ENCODE measurements at regions not wholly inside any gene's neighbourhood (a gene's known extent, or its start where the extent isn't known, plus 50 kb on each side); places are given as distances from the start of the nearest gene placed in this dataset.
A peak's percentile ranks its signal among the peaks of the same experiment; 100 is the strongest.

DNA sequence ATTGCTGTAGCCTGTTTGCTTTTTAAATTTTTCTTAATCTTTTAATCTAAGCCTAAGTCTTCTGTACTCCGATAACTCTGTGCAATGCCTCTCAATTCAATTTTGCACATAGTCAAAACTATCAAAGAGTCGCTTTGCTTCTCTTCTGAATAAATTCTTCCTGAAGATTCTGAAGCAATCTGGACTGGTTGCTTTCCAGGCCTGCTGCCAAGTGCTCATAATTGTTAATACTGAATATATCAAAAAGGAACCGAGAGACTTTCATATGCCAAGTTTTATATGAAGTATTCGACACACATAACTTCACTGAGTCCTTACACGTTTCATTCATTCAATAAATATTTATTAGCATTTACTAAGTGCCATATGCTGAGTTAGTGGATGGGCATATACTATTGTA lies 91.3 kb downstream of the EDNRB start (continued):
- TF ChIP-seq EZH2 (IDR thresholded peaks at IDR 0.05; ENCODE audit: low read depth, unreplicated experiment) = no peak

GRCh38 chr13:77820431-77821149 lies 98.0 kb downstream of the EDNRB start:
- H3K4me3 ChIP-seq = no peak overlapping the region
- peaks cover 3% of the 10 kb centered on the region; the same call in 2 of the 3 replicates for H3K4me1 Mint-ChIP-seq

DNA sequence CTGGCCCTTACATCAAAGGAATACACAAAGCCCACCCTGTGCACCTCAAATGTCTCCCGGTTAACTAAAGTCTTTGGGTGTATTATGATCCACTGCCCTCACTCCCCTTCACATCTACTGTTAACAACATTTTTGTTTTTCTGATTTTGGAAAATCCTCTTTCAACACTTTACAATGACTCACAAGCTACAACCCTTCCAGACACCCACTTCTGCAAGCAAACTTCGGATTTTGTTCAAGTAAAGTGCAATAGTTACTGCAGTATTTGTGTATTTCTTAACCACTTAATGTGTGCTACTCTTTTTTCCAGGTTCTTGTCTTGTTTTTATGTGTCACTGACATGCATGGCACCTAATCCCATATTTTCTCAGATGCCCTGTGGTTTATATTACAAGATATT lies 101.1 kb downstream of the EDNRB start:
- Histone ChIP-seq H3K9me2 (ENCODE audit: insufficient read depth) (peaks cover 23% of the 10 kb centered on the region), H3K27me3 (ENCODE audit: insufficient read depth) (no peaks in the 10 kb centered on the region), H2AFZ (no peak overlapping the region), H4K20me1 (replicated peaks; ENCODE audit: insufficient read depth) (no peaks in the 10 kb centered on the region), H3K4me3 (no peak overlapping the region), H3F3A (replicated peaks; ENCODE audit: low read depth) (no peaks in the 10 kb centered on the region), H3K79me2 (replicated peaks; ENCODE audit: insufficient read depth) (no peaks in the 10 kb centered on the region), H3K36me3 (ENCODE audit: insufficient read depth) (no peaks in the 10 kb centered on the region), H3K27ac (ENCODE audit: low read depth) (no peak overlapping the region), H3K4me2 (no peak overlapping the region), H3K4me1 (ENCODE audit: insufficient read depth) (no peaks in the 10 kb centered on the region)
- no peak for ATAC-seq
- H3K9me3 Mint-ChIP-seq = no peaks in the 10 kb centered on the region; the same call in 2 of the 3 replicates
- no peaks in the 10 kb centered on the region for H3K4me1 Mint-ChIP-seq
- no peaks in the 10 kb centered on the region for H3K36me3 Mint-ChIP-seq (ENCODE audit: low read depth)
- DNase-seq (ENCODE audit: low spot score) = no peak
- H3K4me3 Mint-ChIP-seq = no peak overlapping the region
- no peak overlapping the region for H3K27ac Mint-ChIP-seq
- H3K27me3 Mint-ChIP-seq (ENCODE audit: insufficient read depth, low read depth, poor library complexity) = peaks cover 2% of the 10 kb centered on the region
- TF ChIP-seq, protein P1, sequence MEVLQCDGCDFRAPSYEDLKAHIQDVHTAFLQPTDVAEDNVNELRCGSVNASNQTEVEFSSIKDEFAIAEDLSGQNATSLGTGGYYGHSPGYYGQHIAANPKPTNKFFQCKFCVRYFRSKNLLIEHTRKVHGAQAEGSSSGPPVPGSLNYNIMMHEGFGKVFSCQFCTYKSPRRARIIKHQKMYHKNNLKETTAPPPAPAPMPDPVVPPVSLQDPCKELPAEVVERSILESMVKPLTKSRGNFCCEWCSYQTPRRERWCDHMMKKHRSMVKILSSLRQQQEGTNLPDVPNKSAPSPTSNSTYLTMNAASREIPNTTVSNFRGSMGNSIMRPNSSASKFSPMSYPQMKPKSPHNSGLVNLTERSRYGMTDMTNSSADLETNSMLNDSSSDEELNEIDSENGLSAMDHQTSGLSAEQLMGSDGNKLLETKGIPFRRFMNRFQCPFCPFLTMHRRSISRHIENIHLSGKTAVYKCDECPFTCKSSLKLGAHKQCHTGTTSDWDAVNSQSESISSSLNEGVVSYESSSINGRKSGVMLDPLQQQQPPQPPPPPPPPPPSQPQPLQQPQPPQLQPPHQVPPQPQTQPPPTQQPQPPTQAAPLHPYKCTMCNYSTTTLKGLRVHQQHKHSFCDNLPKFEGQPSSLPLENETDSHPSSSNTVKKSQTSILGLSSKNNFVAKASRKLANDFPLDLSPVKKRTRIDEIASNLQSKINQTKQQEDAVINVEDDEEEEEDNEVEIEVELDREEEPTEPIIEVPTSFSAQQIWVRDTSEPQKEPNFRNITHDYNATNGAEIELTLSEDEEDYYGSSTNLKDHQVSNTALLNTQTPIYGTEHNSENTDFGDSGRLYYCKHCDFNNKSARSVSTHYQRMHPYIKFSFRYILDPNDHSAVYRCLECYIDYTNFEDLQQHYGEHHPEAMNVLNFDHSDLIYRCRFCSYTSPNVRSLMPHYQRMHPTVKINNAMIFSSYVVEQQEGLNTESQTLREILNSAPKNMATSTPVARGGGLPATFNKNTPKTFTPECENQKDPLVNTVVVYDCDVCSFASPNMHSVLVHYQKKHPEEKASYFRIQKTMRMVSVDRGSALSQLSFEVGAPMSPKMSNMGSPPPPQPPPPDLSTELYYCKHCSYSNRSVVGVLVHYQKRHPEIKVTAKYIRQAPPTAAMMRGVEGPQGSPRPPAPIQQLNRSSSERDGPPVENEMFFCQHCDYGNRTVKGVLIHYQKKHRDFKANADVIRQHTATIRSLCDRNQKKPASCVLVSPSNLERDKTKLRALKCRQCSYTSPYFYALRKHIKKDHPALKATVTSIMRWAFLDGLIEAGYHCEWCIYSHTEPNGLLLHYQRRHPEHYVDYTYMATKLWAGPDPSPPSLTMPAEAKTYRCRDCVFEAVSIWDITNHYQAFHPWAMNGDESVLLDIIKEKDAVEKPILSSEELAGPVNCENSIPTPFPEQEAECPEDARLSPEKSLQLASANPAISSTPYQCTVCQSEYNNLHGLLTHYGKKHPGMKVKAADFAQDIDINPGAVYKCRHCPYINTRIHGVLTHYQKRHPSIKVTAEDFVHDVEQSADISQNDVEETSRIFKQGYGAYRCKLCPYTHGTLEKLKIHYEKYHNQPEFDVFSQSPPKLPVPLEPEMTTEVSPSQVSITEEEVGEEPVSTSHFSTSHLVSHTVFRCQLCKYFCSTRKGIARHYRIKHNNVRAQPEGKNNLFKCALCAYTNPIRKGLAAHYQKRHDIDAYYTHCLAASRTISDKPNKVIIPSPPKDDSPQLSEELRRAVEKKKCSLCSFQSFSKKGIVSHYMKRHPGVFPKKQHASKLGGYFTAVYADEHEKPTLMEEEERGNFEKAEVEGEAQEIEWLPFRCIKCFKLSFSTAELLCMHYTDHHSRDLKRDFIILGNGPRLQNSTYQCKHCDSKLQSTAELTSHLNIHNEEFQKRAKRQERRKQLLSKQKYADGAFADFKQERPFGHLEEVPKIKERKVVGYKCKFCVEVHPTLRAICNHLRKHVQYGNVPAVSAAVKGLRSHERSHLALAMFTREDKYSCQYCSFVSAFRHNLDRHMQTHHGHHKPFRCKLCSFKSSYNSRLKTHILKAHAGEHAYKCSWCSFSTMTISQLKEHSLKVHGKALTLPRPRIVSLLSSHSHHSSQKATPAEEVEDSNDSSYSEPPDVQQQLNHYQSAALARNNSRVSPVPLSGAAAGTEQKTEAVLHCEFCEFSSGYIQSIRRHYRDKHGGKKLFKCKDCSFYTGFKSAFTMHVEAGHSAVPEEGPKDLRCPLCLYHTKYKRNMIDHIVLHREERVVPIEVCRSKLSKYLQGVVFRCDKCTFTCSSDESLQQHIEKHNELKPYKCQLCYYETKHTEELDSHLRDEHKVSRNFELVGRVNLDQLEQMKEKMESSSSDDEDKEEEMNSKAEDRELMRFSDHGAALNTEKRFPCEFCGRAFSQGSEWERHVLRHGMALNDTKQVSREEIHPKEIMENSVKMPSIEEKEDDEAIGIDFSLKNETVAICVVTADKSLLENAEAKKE (CRISPR knock-in tag; IDR thresholded peaks at IDR 0.05) = no peak
- no peak for TF ChIP-seq ZNF331 (CRISPR knock-in tag; IDR thresholded peaks at IDR 0.05; ENCODE audit: low read depth)
- TF ChIP-seq, protein P2, sequence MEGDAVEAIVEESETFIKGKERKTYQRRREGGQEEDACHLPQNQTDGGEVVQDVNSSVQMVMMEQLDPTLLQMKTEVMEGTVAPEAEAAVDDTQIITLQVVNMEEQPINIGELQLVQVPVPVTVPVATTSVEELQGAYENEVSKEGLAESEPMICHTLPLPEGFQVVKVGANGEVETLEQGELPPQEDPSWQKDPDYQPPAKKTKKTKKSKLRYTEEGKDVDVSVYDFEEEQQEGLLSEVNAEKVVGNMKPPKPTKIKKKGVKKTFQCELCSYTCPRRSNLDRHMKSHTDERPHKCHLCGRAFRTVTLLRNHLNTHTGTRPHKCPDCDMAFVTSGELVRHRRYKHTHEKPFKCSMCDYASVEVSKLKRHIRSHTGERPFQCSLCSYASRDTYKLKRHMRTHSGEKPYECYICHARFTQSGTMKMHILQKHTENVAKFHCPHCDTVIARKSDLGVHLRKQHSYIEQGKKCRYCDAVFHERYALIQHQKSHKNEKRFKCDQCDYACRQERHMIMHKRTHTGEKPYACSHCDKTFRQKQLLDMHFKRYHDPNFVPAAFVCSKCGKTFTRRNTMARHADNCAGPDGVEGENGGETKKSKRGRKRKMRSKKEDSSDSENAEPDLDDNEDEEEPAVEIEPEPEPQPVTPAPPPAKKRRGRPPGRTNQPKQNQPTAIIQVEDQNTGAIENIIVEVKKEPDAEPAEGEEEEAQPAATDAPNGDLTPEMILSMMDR (conservative IDR thresholded peaks at IDR 0.05; ENCODE audit: low read depth in 2 of 2) = no peak

More at GRCh38 chr13:77820431-77821149, 98.0 kb downstream of the EDNRB start:
- H3K36me3 Mint-ChIP-seq (ENCODE audit: low read depth) = no peaks in the 10 kb centered on the region
- Histone ChIP-seq H2AFZ (no peak overlapping the region), H3K27me3 (ENCODE audit: insufficient read depth) (no peaks in the 10 kb centered on the region), H3K27ac (ENCODE audit: low read depth) (no peak overlapping the region), H3K9me2 (ENCODE audit: insufficient read depth) (peaks cover 16% of the 10 kb centered on the region), H3F3A (replicated peaks; ENCODE audit: low read depth) (no peaks in the 10 kb centered on the region), H3K4me1 (ENCODE audit: insufficient read depth) (0 out of 2 replicates have a peak, but pooled peaks cover 4% of the 10 kb centered on the region), H4K20me1 (replicated peaks; ENCODE audit: insufficient read depth) (no peaks in the 10 kb centered on the region), H3K36me3 (ENCODE audit: insufficient read depth) (no peaks in the 10 kb centered on the region), H3K4me2 (no peak overlapping the region), H3K79me2 (replicated peaks; ENCODE audit: insufficient read depth) (no peaks in the 10 kb centered on the region)
- DNase-seq (ENCODE audit: low spot score) = peak; percentile 43
- no peak overlapping the region for H3K4me3 Mint-ChIP-seq
- TF ChIP-seq, protein P2 (conservative IDR thresholded peaks at IDR 0.05; ENCODE audit: low read depth in 2 of 2) = peak; percentile 40 to 63
- TF ChIP-seq, protein P3, sequence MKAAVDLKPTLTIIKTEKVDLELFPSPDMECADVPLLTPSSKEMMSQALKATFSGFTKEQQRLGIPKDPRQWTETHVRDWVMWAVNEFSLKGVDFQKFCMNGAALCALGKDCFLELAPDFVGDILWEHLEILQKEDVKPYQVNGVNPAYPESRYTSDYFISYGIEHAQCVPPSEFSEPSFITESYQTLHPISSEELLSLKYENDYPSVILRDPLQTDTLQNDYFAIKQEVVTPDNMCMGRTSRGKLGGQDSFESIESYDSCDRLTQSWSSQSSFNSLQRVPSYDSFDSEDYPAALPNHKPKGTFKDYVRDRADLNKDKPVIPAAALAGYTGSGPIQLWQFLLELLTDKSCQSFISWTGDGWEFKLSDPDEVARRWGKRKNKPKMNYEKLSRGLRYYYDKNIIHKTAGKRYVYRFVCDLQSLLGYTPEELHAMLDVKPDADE (IDR thresholded peaks at IDR 0.05) = no peak
- no peak for ATAC-seq
- H3K27me3 Mint-ChIP-seq (ENCODE audit: insufficient read depth, low read depth, poor library complexity) = peaks cover 2% of the 10 kb centered on the region
- no peaks in the 10 kb centered on the region for H3K9me3 Mint-ChIP-seq
- no peak overlapping the region for H3K27ac Mint-ChIP-seq
